Lung (tissue), 11 donors: ENCODE measurements at regions not wholly inside any gene's neighbourhood (a gene's known extent, or its start where the extent isn't known, plus 50 kb on each side); places are given as distances from the start of the nearest gene placed in this dataset.

ENCODE experiments used
- ATAC-seq: fragments of 200-7000 bp; cut with Tn5 transposase; one replicate; pipeline ENCODE4 v1.9.1; 2020; ENCODE audit warnings: moderate number of reproducible peaks; ENCODE audit not compliant: insufficient read depth, low FRiP score
- DNase-seq, 3 donors: peaks; one replicate each; pipeline ENCODE4 v3.0.0-alpha.2; 2013 to 2017
- H3K27ac ChIP-seq, 2 donors: one replicate each; pipeline ENCODE4 v1.5.1; 2013; ENCODE audit warnings: mild to moderate bottlenecking in 2 of 2, moderate library complexity in 2 of 2, control low read depth in 1 of 2, inconsistent platforms in 1 of 2, low read depth in 1 of 2, low read length in 1 of 2
- H3K27me3 ChIP-seq, 3 donors: one replicate each; pipeline ENCODE4 v1.5.1; 2013; ENCODE audit warnings: low read length in 2 of 3; ENCODE audit not compliant: control insufficient read depth in 3 of 3, insufficient read depth in 3 of 3
- H3K36me3 ChIP-seq, 4 donors: one replicate each; pipeline ENCODE4 v1.5.1; 2013; ENCODE audit warnings: low read length in 4 of 4, mild to moderate bottlenecking in 1 of 4, moderate library complexity in 1 of 4; ENCODE audit not compliant: control insufficient read depth in 4 of 4, insufficient read depth in 4 of 4
- H3K4me1 ChIP-seq, 5 donors: one replicate each; pipeline ENCODE4 v1.5.1; 2013; ENCODE audit warnings: low read length in 5 of 5, mild to moderate bottlenecking in 2 of 5, moderate library complexity in 1 of 5; ENCODE audit not compliant: control insufficient read depth in 5 of 5, insufficient read depth in 5 of 5
- H3K4me3 ChIP-seq: one replicate; pipeline ENCODE4 v1.5.1; 2013; ENCODE audit warnings: mild to moderate bottlenecking, control low read depth, moderate library complexity
- H3K9ac ChIP-seq, 2 donors: one replicate each; pipeline ENCODE4 v1.5.1; 2013; ENCODE audit warnings: low read length in 2 of 2, control low read depth in 1 of 2; ENCODE audit not compliant: insufficient read depth in 1 of 2
- H3K9me3 ChIP-seq, 4 donors: one replicate each; pipeline ENCODE4 v1.5.1; 2013; ENCODE audit warnings: low read length in 3 of 4, mild to moderate bottlenecking in 1 of 4, moderate library complexity in 1 of 4; ENCODE audit not compliant: control insufficient read depth in 4 of 4, insufficient read depth in 3 of 4
- CTCF ChIP-seq: IDR thresholded peaks from 2 replicates; pipeline ENCODE4 v1.5.1; 2012; ENCODE audit warnings: mild to moderate bottlenecking; ENCODE audit errors: control extremely low read depth, extremely low read depth
- WGBS, 2 donors: extraction: QIAGEN DNeasy Blood & Tissue Kit; methylation state at CpG; one replicate each; pipeline ENCODE4 v1.1.7; 2013; 5-methylcytosine and 5-hydroxymethylcytosine counted together
- donor health status: control.
- donor health status: control.
- donor health status: Bipolar disorder and iron deficiency.
- donor health status: healthy.
- donor health status: DM: yes; HTN: yes; CAD: no.

GRCh38 chr1:58264462-58264861, 282.1 kb downstream of the OMA1 start:
- DNase-seq (no peak), ATAC-seq (no peak)
- TF ChIP-seq CTCF = no peak
- Histone ChIP-seq H3K27ac (no peak overlapping the region), H3K4me3 (no peak overlapping the region), H3K4me1 (no peaks in the 10 kb centered on the region), H3K9ac (no peak overlapping the region), H3K9me3 (no peaks in the 10 kb centered on the region), H3K27me3 (no peaks in the 10 kb centered on the region), H3K36me3 (no peaks in the 10 kb centered on the region)
- WGBS, 2 donors = 59 to 62% methylated on average over 2 of the region's 2 CpGs

GRCh38 chr1:58262702-58263101, 283.8 kb downstream of the OMA1 start:
- WGBS, 2 donors = 73 to 88% methylated on average over 2 of the region's 2 CpGs
- ATAC-seq = no peak
- TF ChIP-seq CTCF = no peak

GRCh38 chr1:58258082-58258481, 288.4 kb downstream of the OMA1 start:
- WGBS, 2 donors = 76 to 83% methylated on average over 10 of the region's 10 CpGs
- no peak for ATAC-seq
- Histone ChIP-seq H3K9ac (no peak overlapping the region), H3K4me1 (no peaks in the 10 kb centered on the region), H3K4me3 (no peak overlapping the region), H3K27ac (no peak overlapping the region), H3K36me3 (no peaks in the 10 kb centered on the region), H3K9me3 (peaks cover 0 to 8% (median 0%) of the 10 kb centered on the region in 4 donors), H3K27me3 (peaks cover 0 to 2% (median 0%) of the 10 kb centered on the region in 3 donors)
- TF ChIP-seq CTCF = no peak
- DNase-seq = no peak

More at GRCh38 chr1:58262702-58263101, 283.8 kb downstream of the OMA1 start:
- Histone ChIP-seq H3K27ac (no peak overlapping the region), H3K9me3 (no peaks in the 10 kb centered on the region), H3K4me3 (no peak overlapping the region), H3K4me1 (no peaks in the 10 kb centered on the region), H3K27me3 (no peaks in the 10 kb centered on the region), H3K36me3 (no peaks in the 10 kb centered on the region), H3K9ac (no peak overlapping the region)
- DNase-seq = no peak

- no peak for ATAC-seq
- Histone ChIP-seq H3K9ac (no peak overlapping the region), H3K27ac (no peak overlapping the region)
These were observed 289.5 kb downstream of the OMA1 start for GRCh38 chr1:58257003-58257402.

More at GRCh38 chr1:58257003-58257402, 289.5 kb downstream of the OMA1 start:
- Histone ChIP-seq H3K9me3 (peaks cover 0 to 8% (median under 1%) of the 10 kb centered on the region in 4 donors), H3K4me1 (no peaks in the 10 kb centered on the region), H3K4me3 (no peak overlapping the region), H3K27me3 (peaks cover 0 to 11% (median 3%) of the 10 kb centered on the region in 3 donors), H3K36me3 (no peaks in the 10 kb centered on the region)
- 81 to 89% methylated on average over 1 of the region's 1 CpG for WGBS, 2 donors
- DNase-seq = no peak
- TF ChIP-seq CTCF = no peak
